Ovary (tissue), 7 donors: ENCODE measurements at regions not wholly inside any gene's neighbourhood (a gene's known extent, or its start where the extent isn't known, plus 50 kb on each side); places are given as distances from the start of the nearest gene placed in this dataset.

Source experiments
- DNase-seq, 5 donors: peaks; one replicate each; pipeline ENCODE4 v3.0.0-alpha.2; 2019 to 2020
- H3K27ac ChIP-seq, 2 donors: fragments of 200-600 bp; one replicate each; pipeline versions ENCODE4 v1.5.1 to v1.8.0; 2019 to 2022
- H3K27me3 ChIP-seq: fragments of 200-600 bp; one replicate; pipeline ENCODE4 v1.8.0; 2022
- H3K36me3 ChIP-seq: fragments of 200-600 bp; sonication (generic); one replicate; pipeline ENCODE4 v1.5.1; 2019
- H3K4me1 ChIP-seq: one replicate; pipeline ENCODE4 v1.8.1; 2013; ENCODE audit warnings: mild to moderate bottlenecking, moderate library complexity; ENCODE audit not compliant: insufficient read depth
- H3K4me3 ChIP-seq: fragments of 200-600 bp; sonication (generic); one replicate; pipeline ENCODE4 v1.5.1; 2017
- H3K9me3 ChIP-seq, 2 donors: fragments of 200-600 bp in 1 of 2; sonication (generic) in 1 of 2; one replicate each; pipeline versions ENCODE4 v1.5.1 to v1.8.1; 2013 to 2019; ENCODE audit warnings: mild to moderate bottlenecking in 1 of 2, moderate library complexity in 1 of 2
- CTCF ChIP-seq, 3 donors: fragments of 450-650 bp in 2 of 3; fragments of 200-600 bp in 1 of 3; IDR thresholded peaks; one replicate each; pipeline versions ENCODE4 v1.5.1 to v1.8.0; 2016 to 2022; ENCODE audit warnings: antibody characterized with exemption in 3 of 3, mild to moderate bottlenecking in 1 of 3
- EP300 ChIP-seq: sonication (generic); formaldehyde crosslinking; IDR thresholded peaks from one replicate; pipeline ENCODE4 v1.6.1; 2017; ENCODE audit warnings: antibody characterized with exemption
- POLR2A ChIP-seq: fragments of 450-650 bp; IDR thresholded peaks from one replicate; pipeline ENCODE4 v1.6.1; 2017; ENCODE audit warnings: antibody characterized with exemption, mild to moderate bottlenecking, moderate library complexity
- WGBS, 3 donors: extraction: QIAGEN DNeasy Blood & Tissue Kit in 1 of 3; methylation state at CpG; one replicate each; pipeline versions ENCODE4 v1.1.5 to v1.1.7; 2013 to 2017; 5-methylcytosine and 5-hydroxymethylcytosine counted together
- intact Hi-C, 4 donors: fragments of 100-400 bp; cut with DNase I; formaldehyde crosslinking; loops; one replicate each; pipeline versions ENCODE4 v1.11.0 to v1.15.1; 2022 to 2023
- donor health status: DM: no; HTN: no; CAD: no; lungs with moderate emphysema.
- donor health status: DM: no; HTN: no; CAD: no.
- donor health status: Bipolar disorder and iron deficiency.
- donor health status: DM: no; HTN: no; CAD: no.
- donor health status: DM: yes; HTN: yes; CAD: no.

GRCh38 chr7:25037325-25037724 lies 57.3 kb upstream of the OSBPL3 start:
- intact Hi-C loops: no loop called here
- TF ChIP-seq CTCF (IDR thresholded peaks at IDR 0.05) (no peak), EP300 (no peak), POLR2A (no peak)
- no peak for DNase-seq
- Histone ChIP-seq H3K4me3 (no peak overlapping the region), H3K27ac (no peak overlapping the region), H3K36me3 (no peaks in the 10 kb centered on the region), H3K27me3 (no peaks in the 10 kb centered on the region), H3K4me1 (no peaks in the 10 kb centered on the region), H3K9me3 (no peaks in the 10 kb centered on the region)
- WGBS, 3 donors: 86 to 92% (median 89%) methylated on average over 1 of the region's 1 CpG

GRCh38 chr7:25035274-25035673 lies 55.3 kb upstream of the OSBPL3 start:
- TF ChIP-seq CTCF (IDR thresholded peaks at IDR 0.05) (no peak), EP300 (no peak), POLR2A (no peak)
- Histone ChIP-seq H3K27me3 (no peaks in the 10 kb centered on the region), H3K9me3 (no peaks in the 10 kb centered on the region), H3K4me3 (no peak overlapping the region), H3K27ac (no peak overlapping the region), H3K36me3 (no peaks in the 10 kb centered on the region), H3K4me1 (no peaks in the 10 kb centered on the region)
- whole genome bisulfite sequencing, 3 donors: 92 to 95% (median 92%) methylated on average over 4 of the region's 4 CpGs
- intact Hi-C loops: no loop called here
- DNase-seq: no peak

DNA sequence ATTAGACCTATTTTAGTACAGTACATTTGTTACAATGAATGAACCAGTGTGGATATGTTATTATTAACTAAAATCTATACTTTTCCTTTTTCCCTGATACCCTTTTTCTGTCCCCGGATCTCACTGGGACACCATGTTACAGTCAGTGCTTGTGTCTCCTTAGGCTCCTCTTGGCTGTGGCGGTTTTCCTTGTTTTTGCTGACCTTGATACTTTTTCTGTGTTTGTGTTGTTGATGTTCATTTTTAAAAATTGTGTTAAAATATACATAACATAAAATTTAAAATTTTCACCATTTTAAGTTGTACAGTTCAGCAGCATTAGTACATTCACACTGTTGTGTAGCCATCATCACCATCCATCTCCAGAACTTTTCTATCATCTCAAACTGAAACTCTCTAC lies 54.2 kb upstream of the OSBPL3 start:
- TF ChIP-seq CTCF (IDR thresholded peaks at IDR 0.05): no peak
- TF ChIP-seq EP300: no peak
- no peak for TF ChIP-seq POLR2A
- H3K4me3 ChIP-seq: no peak overlapping the region
- no peak for DNase-seq
- H3K27ac ChIP-seq: no peak overlapping the region
- intact Hi-C loops: no loop called here
- H3K9me3 ChIP-seq: no peaks in the 10 kb centered on the region
- no peaks in the 10 kb centered on the region for H3K27me3 ChIP-seq
- H3K4me1 ChIP-seq: no peaks in the 10 kb centered on the region
- WGBS, 3 donors: 91 to 94% (median 92%) methylated on average over 2 of the region's 2 CpGs
- H3K36me3 ChIP-seq: no peaks in the 10 kb centered on the region

- no peak overlapping the region for H3K27ac ChIP-seq
- H3K27me3 ChIP-seq: no peaks in the 10 kb centered on the region
- TF ChIP-seq EP300: no peak
- no peak for TF ChIP-seq CTCF (IDR thresholded peaks at IDR 0.05)
- TF ChIP-seq POLR2A: no peak
- intact Hi-C loops: no loop called here
- no peaks in the 10 kb centered on the region for H3K4me1 ChIP-seq
- H3K36me3 ChIP-seq: no peaks in the 10 kb centered on the region
- 80 to 86% (median 82%) methylated on average over 11 of the region's 11 CpGs for WGBS, 3 donors
- H3K9me3 ChIP-seq: no peaks in the 10 kb centered on the region
- no peak overlapping the region for H3K4me3 ChIP-seq
- DNase-seq: no peak
These were observed 53.1 kb upstream of the OSBPL3 start for GRCh38 chr7:25032774-25033743.
